ENCODE measurements at regions not wholly inside any gene's neighbourhood (a gene's known extent, or its start where the extent isn't known, plus 50 kb on each side); places are given as distances from the start of the nearest gene placed in this dataset.

DNA sequence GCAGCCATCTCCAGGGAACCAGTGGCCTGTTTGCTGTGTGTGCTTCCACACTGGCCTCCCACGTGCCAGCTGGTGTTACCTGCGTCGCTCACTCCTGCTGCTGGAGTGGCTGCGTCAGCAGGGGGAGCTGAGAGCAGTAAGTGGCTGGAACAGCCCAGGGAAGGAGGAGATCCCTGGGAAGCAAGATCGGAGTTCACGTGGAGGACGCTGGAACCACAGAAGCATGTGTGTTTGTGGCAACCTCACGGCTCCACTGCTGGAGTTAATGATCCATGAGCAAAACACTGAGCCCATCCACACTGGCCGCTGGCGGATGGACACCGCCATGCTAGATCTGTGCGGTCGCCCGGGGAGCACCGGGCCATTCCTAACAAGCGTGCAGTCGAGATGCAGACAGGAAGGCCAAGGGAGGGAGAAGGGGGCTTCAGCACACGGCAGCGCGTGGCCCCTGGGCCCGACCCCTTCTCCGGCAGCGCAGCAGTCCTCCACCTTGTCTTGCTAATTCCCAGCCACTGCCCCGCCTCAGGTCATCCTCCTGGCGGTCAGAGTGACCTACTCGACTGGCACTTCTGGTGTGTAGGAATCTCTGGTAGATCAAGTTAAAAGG is 68.5 kb upstream of the EEPD1 start:
- H3K27ac ChIP-seq: no peak overlapping the region
- no peak for TF ChIP-seq POLR2AphosphoS5 (IDR thresholded peaks at IDR 0.05; ENCODE audit: insufficient read depth in 1 of 2, low read depth in 1 of 2)
- TF ChIP-seq, protein P1, sequence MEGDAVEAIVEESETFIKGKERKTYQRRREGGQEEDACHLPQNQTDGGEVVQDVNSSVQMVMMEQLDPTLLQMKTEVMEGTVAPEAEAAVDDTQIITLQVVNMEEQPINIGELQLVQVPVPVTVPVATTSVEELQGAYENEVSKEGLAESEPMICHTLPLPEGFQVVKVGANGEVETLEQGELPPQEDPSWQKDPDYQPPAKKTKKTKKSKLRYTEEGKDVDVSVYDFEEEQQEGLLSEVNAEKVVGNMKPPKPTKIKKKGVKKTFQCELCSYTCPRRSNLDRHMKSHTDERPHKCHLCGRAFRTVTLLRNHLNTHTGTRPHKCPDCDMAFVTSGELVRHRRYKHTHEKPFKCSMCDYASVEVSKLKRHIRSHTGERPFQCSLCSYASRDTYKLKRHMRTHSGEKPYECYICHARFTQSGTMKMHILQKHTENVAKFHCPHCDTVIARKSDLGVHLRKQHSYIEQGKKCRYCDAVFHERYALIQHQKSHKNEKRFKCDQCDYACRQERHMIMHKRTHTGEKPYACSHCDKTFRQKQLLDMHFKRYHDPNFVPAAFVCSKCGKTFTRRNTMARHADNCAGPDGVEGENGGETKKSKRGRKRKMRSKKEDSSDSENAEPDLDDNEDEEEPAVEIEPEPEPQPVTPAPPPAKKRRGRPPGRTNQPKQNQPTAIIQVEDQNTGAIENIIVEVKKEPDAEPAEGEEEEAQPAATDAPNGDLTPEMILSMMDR (IDR thresholded peaks at IDR 0.05): no peak
- no peak for TF ChIP-seq POLR2A (IDR thresholded peaks at IDR 0.05)
- no peaks in the 10 kb centered on the region for H3K9me3 ChIP-seq
- no peaks in the 10 kb centered on the region for H3K36me3 ChIP-seq
- H3K4me1 ChIP-seq: no peaks in the 10 kb centered on the region
- no peak for DNase-seq (ENCODE audit: extremely low spot score in 2 of 2)
- intact Hi-C loops (cut with DNase I): no loop called here
- no peak overlapping the region for H3K4me3 ChIP-seq
- H3K27me3 ChIP-seq: no peaks in the 10 kb centered on the region

DNA sequence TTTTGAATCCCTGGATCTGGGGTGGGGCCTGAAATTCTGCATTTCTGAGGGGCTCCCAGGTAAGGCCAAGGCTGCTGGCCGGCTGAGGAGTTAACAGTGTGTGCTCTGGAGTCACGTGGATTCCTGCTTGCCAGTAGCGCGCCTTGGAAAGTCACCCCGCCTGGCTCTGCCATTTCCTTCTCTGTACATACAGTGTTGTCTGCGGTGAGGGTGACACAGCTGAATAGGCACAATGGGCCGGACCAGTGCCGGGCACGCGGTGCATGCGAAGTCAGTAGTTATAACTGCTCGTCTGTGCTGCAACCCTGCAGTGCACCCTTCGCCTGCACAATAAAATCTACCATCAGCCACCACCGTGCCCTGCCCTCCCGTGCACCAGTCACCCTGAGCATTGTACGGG is 68.0 kb upstream of the EEPD1 start:
- Histone ChIP-seq H3K36me3 (no peaks in the 10 kb centered on the region), H3K4me3 (no peak overlapping the region), H3K27ac (no peak overlapping the region), H3K9me3 (no peaks in the 10 kb centered on the region), H3K27me3 (no peaks in the 10 kb centered on the region), H3K4me1 (no peaks in the 10 kb centered on the region)
- no peak for DNase-seq (ENCODE audit: extremely low spot score in 2 of 2)
- TF ChIP-seq, protein P1 (IDR thresholded peaks at IDR 0.05): no peak
- TF ChIP-seq POLR2AphosphoS5 (IDR thresholded peaks at IDR 0.05; ENCODE audit: insufficient read depth in 1 of 2, low read depth in 1 of 2) (no peak), POLR2A (IDR thresholded peaks at IDR 0.05) (no peak)
- intact Hi-C loops (cut with DNase I): no loop called here

DNA sequence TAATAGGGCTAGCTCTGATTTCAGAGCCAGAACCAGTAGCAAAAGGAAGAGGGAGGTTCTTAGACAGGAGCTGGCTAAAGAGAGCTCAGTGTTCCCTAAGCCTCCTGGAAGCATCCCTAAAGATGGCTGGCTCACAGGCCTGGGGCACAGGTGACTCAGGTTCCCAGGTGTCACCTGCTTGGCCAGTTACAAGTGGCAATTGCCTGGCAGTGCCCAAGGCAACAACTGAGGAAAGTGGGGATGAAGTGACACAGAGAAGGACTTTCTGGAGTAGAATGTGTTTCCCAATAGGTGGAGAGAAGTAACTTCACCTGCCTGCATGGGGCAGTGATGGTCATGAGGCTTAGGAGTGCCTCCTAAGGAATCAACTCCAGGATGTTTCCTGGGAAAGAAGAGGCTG is 66.5 kb upstream of the EEPD1 start:
- no peak for DNase-seq (ENCODE audit: extremely low spot score in 2 of 2)
- Histone ChIP-seq H3K27ac (no peak overlapping the region), H3K4me3 (no peak overlapping the region), H3K27me3 (no peaks in the 10 kb centered on the region), H3K9me3 (no peaks in the 10 kb centered on the region), H3K36me3 (no peaks in the 10 kb centered on the region), H3K4me1 (no peaks in the 10 kb centered on the region)
- no peak for TF ChIP-seq POLR2A (IDR thresholded peaks at IDR 0.05)
- no peak for TF ChIP-seq POLR2AphosphoS5 (IDR thresholded peaks at IDR 0.05; ENCODE audit: insufficient read depth in 1 of 2, low read depth in 1 of 2)
- TF ChIP-seq, protein P1 (IDR thresholded peaks at IDR 0.05): no peak
- intact Hi-C loops (cut with DNase I): no loop called here

DNA sequence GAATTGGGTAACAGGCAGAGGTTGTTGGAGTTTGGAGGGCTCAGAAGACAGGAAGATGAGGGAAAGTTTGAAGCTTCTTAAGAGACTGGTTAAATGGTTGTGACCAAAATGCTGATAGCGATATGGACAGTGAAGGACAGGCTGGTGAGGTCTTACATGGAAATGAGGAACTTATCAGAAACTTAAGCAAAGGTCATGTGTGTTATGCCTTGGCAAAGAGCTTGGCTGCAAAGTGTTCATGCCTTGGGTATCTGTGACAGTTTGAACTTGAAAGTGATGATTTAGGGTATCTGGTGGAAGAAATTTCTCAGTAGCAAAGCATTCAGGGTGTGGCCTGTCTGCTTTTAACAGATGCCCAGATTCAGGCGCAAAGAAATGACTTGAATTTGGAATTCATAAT is 64.5 kb upstream of the EEPD1 start:
- no peak for DNase-seq (ENCODE audit: extremely low spot score in 2 of 2)
- H3K27me3 ChIP-seq: no peaks in the 10 kb centered on the region
- no peaks in the 10 kb centered on the region for H3K36me3 ChIP-seq
- intact Hi-C loops (cut with DNase I): no loop called here
- no peak for TF ChIP-seq POLR2A (IDR thresholded peaks at IDR 0.05)
- TF ChIP-seq, protein P1 (IDR thresholded peaks at IDR 0.05): no peak
- no peak for TF ChIP-seq POLR2AphosphoS5 (IDR thresholded peaks at IDR 0.05; ENCODE audit: insufficient read depth in 1 of 2, low read depth in 1 of 2)
- no peaks in the 10 kb centered on the region for H3K4me1 ChIP-seq
- no peaks in the 10 kb centered on the region for H3K9me3 ChIP-seq
- no peak overlapping the region for H3K27ac ChIP-seq
- H3K4me3 ChIP-seq: no peak overlapping the region

DNA sequence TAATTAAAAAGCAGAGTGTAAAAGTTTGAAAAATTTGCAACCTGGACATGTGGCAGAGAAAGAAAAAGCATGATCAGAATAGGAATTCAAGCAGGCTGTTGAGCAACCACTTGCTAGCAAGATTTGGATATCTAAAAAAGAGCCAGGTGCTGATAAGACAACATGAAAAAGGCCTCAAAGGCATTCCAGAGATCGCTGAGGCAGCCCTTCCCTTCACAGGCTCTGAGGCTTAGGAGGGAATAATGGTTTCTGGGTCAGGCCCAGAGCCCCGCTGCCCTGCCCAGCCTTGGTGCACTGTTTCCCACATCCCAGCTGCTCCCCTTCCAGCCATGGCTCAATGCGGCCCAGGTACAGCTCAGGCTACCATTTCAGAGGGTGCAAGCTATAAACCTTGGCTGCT is 64.1 kb upstream of the EEPD1 start:
- no peaks in the 10 kb centered on the region for H3K36me3 ChIP-seq
- DNase-seq (ENCODE audit: extremely low spot score in 2 of 2): no peak
- no peaks in the 10 kb centered on the region for H3K9me3 ChIP-seq
- no peaks in the 10 kb centered on the region for H3K27me3 ChIP-seq
- intact Hi-C loops (cut with DNase I): no loop called here
- H3K4me3 ChIP-seq: no peak overlapping the region
- no peak overlapping the region for H3K27ac ChIP-seq
- TF ChIP-seq, protein P1 (IDR thresholded peaks at IDR 0.05): no peak
- no peak for TF ChIP-seq POLR2AphosphoS5 (IDR thresholded peaks at IDR 0.05; ENCODE audit: insufficient read depth in 1 of 2, low read depth in 1 of 2)
- TF ChIP-seq POLR2A (IDR thresholded peaks at IDR 0.05): no peak
- no peaks in the 10 kb centered on the region for H3K4me1 ChIP-seq
